Endothelial cell of umbilical vein (primary cell): ENCODE measurements at regions not wholly inside any gene's neighbourhood (a gene's known extent, or its start where the extent isn't known, plus 50 kb on each side); places are given as distances from the start of the nearest gene placed in this dataset.

ENCODE experiments used
- EZH2 ChIP-seq: IDR thresholded peaks from 2 replicates; pipeline ENCODE4 v1.6.1; 2012; ENCODE audit warnings: borderline replicate concordance, low read depth, mild to moderate bottlenecking, moderate library complexity, low read length, inconsistent platforms; ENCODE audit not compliant: severe bottlenecking
- FOS ChIP-seq: IDR thresholded peaks from 2 replicates; pipeline ENCODE4 v1.6.1; 2011; ENCODE audit warnings: mild to moderate bottlenecking, low read length, moderate library complexity, borderline replicate concordance; ENCODE audit not compliant: insufficient read depth
- JUN ChIP-seq: IDR thresholded peaks from 2 replicates; pipeline ENCODE4 v1.6.1; 2011; ENCODE audit warnings: borderline replicate concordance, low read depth; ENCODE audit not compliant: insufficient read length, insufficient read depth
- MYC ChIP-seq: IDR thresholded peaks from one replicate; pipeline ENCODE4 v1.6.1; 2011; ENCODE audit warnings: mild to moderate bottlenecking, low read depth, low read length
- POLR2A ChIP-seq: IDR thresholded peaks from 2 replicates; pipeline ENCODE4 v1.6.1; 2012; ENCODE audit warnings: low read depth, mild to moderate bottlenecking, control low read depth, low read length
- POLR2AphosphoS5 ChIP-seq: IDR thresholded peaks from 2 replicates; pipeline ENCODE4 v1.6.1; 2012; ENCODE audit warnings: low read depth, mild to moderate bottlenecking, control low read depth, low read length, moderate library complexity; ENCODE audit not compliant: insufficient read depth
- TF ChIP-seq, protein P1 (sequence below), 2 donors: IDR thresholded peaks; 1 replicate in 1 of 2; 2 replicates in 1 of 2; pipeline ENCODE4 v1.5.1; 2011; ENCODE audit warnings: low read length in 2 of 2, mild to moderate bottlenecking in 2 of 2, moderate library complexity in 2 of 2, control low read depth in 1 of 2, inconsistent platforms in 1 of 2, low read depth in 1 of 2; ENCODE audit not compliant: insufficient read depth in 1 of 2; ENCODE audit errors: extremely low read depth in 1 of 2
- TF ChIP-seq, protein P2 (sequence below): IDR thresholded peaks from 2 replicates; pipeline ENCODE4 v1.6.1; 2011; ENCODE audit not compliant: insufficient read depth, insufficient read length

DNA sequence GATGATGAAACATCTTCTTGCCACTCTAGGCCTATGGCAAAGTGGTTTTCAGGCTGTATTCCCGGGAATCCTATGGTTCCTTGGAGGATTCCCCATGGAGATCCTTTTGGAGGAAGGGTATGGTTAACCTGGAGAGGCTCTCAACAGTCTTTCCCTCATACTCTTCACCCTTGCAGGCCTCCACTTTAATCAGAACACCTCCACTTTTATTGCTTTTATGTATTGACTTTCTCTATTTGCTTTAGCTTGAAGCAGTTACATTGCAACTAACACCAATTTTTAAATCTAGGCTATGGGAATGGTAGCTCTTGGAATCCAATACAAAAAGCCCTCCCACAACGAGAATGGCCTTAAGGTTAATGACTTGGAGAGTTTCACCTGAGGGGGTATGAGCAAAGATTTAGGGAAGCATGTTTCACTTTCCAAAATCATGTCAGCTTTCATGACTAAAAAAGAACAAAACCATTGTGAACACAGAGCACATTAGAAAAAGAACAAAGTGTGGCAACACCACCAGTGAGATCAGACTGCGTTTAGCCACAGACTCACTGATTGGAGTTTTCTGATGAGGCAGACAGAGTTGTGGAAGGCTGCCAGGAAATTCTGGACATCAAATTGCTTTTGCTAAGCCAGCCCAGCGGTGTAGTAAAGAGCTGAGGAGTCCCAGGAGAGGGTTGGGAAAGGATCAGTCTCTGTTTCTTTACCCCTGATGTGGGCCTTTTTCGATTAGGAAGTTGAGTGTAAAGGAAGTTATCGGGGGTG lies 130.4 kb upstream of the BMPER start:
- TF ChIP-seq, protein P1, sequence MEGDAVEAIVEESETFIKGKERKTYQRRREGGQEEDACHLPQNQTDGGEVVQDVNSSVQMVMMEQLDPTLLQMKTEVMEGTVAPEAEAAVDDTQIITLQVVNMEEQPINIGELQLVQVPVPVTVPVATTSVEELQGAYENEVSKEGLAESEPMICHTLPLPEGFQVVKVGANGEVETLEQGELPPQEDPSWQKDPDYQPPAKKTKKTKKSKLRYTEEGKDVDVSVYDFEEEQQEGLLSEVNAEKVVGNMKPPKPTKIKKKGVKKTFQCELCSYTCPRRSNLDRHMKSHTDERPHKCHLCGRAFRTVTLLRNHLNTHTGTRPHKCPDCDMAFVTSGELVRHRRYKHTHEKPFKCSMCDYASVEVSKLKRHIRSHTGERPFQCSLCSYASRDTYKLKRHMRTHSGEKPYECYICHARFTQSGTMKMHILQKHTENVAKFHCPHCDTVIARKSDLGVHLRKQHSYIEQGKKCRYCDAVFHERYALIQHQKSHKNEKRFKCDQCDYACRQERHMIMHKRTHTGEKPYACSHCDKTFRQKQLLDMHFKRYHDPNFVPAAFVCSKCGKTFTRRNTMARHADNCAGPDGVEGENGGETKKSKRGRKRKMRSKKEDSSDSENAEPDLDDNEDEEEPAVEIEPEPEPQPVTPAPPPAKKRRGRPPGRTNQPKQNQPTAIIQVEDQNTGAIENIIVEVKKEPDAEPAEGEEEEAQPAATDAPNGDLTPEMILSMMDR (IDR thresholded peaks at IDR 0.05; ENCODE audit: extremely low read depth in 1 of 2, insufficient read depth in 1 of 2, low read depth in 1 of 2, low read length in 2 of 2): no peak
- TF ChIP-seq POLR2A: no peak
- TF ChIP-seq EZH2: no peak
- TF ChIP-seq POLR2AphosphoS5: no peak
- TF ChIP-seq MYC: no peak
- TF ChIP-seq, protein P2, sequence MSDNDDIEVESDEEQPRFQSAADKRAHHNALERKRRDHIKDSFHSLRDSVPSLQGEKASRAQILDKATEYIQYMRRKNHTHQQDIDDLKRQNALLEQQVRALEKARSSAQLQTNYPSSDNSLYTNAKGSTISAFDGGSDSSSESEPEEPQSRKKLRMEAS: no peak
- no peak for TF ChIP-seq FOS
- TF ChIP-seq JUN: no peak
